ENCODE measurements at regions not wholly inside any gene's neighbourhood (a gene's known extent, or its start where the extent isn't known, plus 50 kb on each side); places are given as distances from the start of the nearest gene placed in this dataset.

- no peak for DNase-seq (ENCODE audit: low read depth in 2 of 2)
These were observed 105.5 kb upstream of the PROK2 start for GRCh38 chr3:71890356-71890931.

DNA sequence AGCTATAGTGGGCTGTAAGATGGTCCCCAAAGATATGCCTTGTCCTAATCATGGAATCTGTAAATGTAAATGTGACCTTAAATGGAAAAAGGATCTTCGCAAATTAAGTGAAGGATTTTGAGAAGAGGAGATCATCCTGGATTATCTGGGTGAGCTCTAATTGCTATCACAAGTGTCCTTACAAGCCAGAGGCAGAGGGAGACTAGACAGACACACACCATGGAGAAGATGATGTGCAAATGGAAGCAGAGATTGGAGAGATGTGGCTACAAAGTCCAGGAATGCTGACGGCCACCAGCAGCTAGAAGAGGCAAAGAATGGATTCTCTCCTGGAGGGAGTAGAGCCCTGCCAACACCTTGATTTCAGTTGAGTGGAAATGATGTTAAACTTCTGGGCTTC, 102.3 kb upstream of the PROK2 start:
- no peak for DNase-seq (ENCODE audit: low read depth in 2 of 2)

DNA sequence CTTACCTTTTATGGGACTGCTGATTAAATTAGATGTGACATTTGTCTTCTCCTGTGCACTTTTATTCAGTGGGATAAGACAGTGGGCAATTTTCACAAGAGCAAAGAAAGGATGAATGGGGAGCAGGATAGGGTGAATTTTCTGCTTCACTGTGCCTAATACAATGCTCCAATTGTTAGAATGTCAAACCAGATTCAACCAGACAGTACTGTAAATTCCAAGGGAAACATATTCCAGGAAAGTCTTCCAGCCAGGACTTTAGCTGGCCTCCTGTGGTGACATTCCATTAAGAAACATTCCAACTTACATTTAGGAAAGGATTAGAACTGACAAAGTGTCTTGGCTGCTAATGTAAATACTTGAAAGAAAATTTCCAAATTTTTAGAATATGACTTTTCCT, 100.1 kb upstream of the PROK2 start:
- DNase-seq (ENCODE audit: low read depth in 2 of 2) = no peak

DNA sequence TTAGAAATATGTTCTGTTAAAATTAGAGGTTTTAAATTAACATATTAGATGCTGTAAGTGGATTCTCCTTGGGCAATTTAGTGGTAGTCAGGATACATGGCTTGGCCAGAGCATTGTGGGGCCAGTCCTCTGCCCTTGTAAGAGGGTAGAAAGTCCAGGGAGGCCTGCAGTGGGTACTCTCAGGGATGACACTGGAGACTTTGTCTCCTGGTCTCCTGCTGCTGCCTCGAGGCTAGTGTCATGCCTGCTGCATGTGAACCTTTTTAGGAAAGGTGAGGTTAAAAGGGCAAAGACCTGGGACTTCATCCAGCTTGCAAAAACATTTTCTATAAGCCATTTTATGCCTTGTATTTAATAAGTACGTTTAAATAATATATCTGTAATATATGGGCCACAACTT, 96.8 kb upstream of the PROK2 start:
- no peak for DNase-seq (ENCODE audit: low read depth in 2 of 2)

- DNase-seq (ENCODE audit: low read depth in 2 of 2) = no peak
These were observed 96.1 kb upstream of the PROK2 start for GRCh38 chr3:71881041-71881440.

GRCh38 chr3:71879089-71879488, 94.1 kb upstream of the PROK2 start:
- DNase-seq (ENCODE audit: low read depth in 2 of 2) = no peak

GRCh38 chr3:71876135-71877105, 91.5 kb upstream of the PROK2 start:
- no peak for DNase-seq (ENCODE audit: low read depth in 2 of 2)

DNA sequence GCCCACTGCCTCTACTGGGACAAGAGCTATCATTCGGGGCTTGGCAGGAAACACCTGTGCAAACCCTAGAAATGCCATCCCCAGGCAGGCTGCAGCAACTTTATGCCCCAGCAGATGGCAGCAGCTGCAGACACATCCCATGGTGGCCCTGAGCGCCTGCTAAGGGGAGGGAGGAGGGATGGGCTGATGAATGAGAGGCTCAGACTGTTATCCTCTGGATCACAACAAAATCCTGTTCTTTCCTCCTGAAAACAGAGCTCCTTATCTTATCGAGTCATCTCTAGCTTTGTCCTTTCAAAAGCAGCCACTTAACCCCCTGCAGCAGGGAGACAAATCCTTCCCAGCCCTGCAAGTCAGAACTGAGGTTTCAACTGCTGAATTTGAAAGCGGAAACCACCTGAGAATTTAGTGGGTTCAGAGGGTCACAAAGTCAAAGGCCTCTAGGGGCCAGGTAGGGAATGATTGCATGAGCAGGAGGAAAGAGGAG, 90.6 kb upstream of the PROK2 start:
- peak; percentile 45 to 52 for DNase-seq (ENCODE audit: low read depth in 2 of 2)

GRCh38 chr3:71874618-71875017, 89.7 kb upstream of the PROK2 start:
- DNase-seq (ENCODE audit: low read depth in 2 of 2) = no peak

DNA sequence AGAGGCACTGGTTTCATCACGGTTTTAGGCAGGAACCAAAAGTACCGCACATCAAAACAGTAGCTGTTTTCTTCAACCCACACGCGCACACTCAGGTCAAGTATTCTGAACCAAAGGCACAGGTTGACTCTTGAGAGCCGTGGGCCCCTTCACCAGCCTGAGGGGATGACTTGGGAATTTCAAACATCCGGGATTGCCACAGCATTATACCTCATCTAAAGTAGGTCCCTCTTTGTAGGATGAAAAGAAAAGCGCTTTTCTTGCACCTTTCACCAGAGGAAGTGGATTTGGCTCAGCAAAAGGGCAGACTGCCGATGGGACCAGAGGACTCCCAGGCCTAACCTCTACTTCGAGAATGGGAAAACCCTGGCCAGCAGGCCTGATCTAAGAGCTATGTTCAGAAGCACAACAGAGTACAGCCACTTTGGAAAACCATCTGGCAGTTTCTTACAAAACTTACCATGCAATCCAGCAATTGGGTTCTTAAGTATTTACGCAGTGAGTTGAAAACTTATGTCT, 88.2 kb upstream of the PROK2 start:
- DNase-seq (ENCODE audit: low read depth in 2 of 2) = no peak

DNA sequence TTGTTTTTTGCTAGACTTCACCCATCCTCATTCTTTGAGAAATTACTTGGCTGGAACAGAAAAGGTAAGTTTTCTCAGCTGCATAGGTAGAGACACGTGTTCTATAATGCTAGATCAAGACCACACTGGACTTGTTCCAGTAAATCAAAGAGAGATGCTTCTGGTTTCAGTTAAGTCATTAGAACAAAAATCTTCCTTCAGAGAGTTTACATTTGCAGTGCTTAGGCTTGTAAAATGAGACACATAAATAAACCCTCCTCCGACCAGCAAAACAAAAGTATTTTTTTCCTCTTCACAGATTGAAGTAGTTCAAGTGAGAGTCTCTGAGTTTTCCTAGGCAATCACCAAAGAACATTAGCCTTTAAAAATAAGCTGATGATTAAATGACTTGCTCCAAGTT, 87.3 kb upstream of the PROK2 start:
- no peak for DNase-seq (ENCODE audit: low read depth in 2 of 2)

- no peak for DNase-seq (ENCODE audit: low read depth in 2 of 2)
These were observed 86.1 kb upstream of the PROK2 start for GRCh38 chr3:71870966-71871512.

DNA sequence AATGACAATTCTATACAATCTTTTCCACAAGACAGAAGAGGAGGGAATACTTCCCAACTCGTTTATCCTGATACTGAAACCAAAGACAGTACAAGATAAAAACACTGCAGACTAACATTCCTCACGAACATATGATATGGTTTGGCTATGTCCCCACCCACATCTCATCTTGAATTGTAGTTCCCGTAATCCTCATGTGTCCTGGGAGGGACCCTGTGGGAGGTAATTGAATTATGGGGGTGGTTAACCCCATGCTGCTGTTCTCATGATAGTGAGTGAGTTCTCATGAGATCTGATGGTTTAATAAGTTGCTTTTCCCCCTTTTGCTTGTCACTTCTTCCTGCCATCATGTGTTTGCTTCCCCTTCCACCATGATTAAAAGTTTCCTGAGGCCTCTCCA, 83.9 kb upstream of the PROK2 start:
- no peak for DNase-seq (ENCODE audit: low read depth in 2 of 2)

DNA sequence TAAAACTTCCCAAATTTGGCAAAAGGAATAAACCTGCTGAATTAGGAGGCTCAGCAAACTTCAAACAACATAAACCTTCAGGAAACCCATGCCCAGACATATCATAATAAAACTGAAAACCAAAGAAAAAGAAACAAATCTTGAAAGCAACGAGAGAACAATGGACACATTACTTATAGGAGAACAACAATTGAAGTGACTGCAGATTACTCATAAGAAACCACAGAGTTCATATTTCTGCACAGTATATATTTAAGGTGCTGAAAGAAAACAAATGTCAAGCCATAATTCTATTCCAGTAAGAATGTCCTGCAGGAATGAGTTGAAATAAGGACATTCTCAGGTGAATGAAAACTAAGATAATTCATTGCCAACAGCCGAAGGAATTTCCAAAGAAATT, 80.8 kb upstream of the PROK2 start:
- no peak for DNase-seq (ENCODE audit: low read depth in 2 of 2)

- no peak for DNase-seq (ENCODE audit: low read depth in 2 of 2)
These were observed 78.7 kb upstream of the PROK2 start for GRCh38 chr3:71863563-71864190.

- no peak for DNase-seq (ENCODE audit: low read depth in 2 of 2)
These were observed 77.6 kb upstream of the PROK2 start for GRCh38 chr3:71862371-71863140.

- DNase-seq (ENCODE audit: low read depth in 2 of 2) = no peak
These were observed 74.2 kb upstream of the PROK2 start for GRCh38 chr3:71859123-71859519.

GRCh38 chr3:71858503-71859122, 73.7 kb upstream of the PROK2 start:
- no peak for DNase-seq (ENCODE audit: low read depth in 2 of 2)

GRCh38 chr3:71857956-71858355, 73.0 kb upstream of the PROK2 start:
- no peak for DNase-seq (ENCODE audit: low read depth in 2 of 2)

GRCh38 chr3:71854706-71855105, 69.8 kb upstream of the PROK2 start:
- no peak for DNase-seq (ENCODE audit: low read depth in 2 of 2)

DNA sequence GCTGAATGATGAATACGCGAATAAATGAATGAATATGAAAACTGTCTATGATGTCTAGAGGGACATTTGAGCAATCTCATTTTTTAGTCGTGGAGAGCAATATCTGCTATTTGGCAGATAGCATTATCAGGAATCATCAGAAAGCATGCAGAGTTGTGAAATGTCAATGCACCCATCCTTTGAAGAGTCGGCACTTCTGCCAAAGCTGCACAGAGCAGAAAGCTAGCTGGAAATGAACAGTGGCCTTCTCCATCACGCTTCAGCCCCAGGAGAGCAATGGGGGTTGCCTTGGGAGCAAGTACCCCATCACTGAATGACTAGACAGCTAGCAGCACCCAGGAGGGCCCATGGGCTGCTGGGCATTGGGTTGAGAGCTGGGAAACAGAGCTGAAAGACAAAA, 69.1 kb upstream of the PROK2 start:
- no peak for DNase-seq (ENCODE audit: low read depth in 2 of 2)

Data from activated CD8-positive, alpha-beta memory T cell treated with anti-CD3 and anti-CD28 coated beads for 4 hours (primary cell).